Colonic mucosa (tissue), 4 donors: ENCODE measurements at regions not wholly inside any gene's neighbourhood (a gene's known extent, or its start where the extent isn't known, plus 50 kb on each side); places are given as distances from the start of the nearest gene placed in this dataset.

Experiments used
- DNase-seq: peaks from one replicate; pipeline ENCODE4 v3.0.0-alpha.2; 2020
- H3K27ac ChIP-seq: fragments of 200-600 bp; one replicate; pipeline ENCODE4 v1.8.0; 2021
- H3K27me3 ChIP-seq: fragments of 200-600 bp; one replicate; pipeline ENCODE4 v1.8.0; 2021
- H3K36me3 ChIP-seq: fragments of 200-600 bp; one replicate; pipeline ENCODE4 v1.8.0; 2021
- H3K4me1 ChIP-seq: fragments of 200-600 bp; one replicate; pipeline ENCODE4 v1.8.0; 2021; ENCODE audit warnings: mild to moderate bottlenecking
- H3K4me3 ChIP-seq: fragments of 200-600 bp; one replicate; pipeline ENCODE4 v1.8.0; 2021
- H3K9ac ChIP-seq, 2 donors: one replicate each; pipeline ENCODE4 v1.7.0; 2013; ENCODE audit warnings: control low read depth in 2 of 2, low read depth in 2 of 2, low read length in 2 of 2
- H3K9me3 ChIP-seq: fragments of 200-600 bp; one replicate; pipeline ENCODE4 v1.8.0; 2021
- intact Hi-C: fragments of 100-400 bp; cut with DNase I; formaldehyde crosslinking; loops from one replicate; pipeline ENCODE4 v1.14.1; 2022
- TF ChIP-seq, protein P1 (sequence below): fragments of 200-600 bp; IDR thresholded peaks from one replicate; pipeline ENCODE4 v1.8.0; 2022; ENCODE audit warnings: antibody characterized with exemption, mild to moderate bottlenecking
- donor health status: healthy.
- donor health status: DM: no; HTN: no; CAD: no.
- donor health status: DM: no; HTN: no; CAD: no.

DNA sequence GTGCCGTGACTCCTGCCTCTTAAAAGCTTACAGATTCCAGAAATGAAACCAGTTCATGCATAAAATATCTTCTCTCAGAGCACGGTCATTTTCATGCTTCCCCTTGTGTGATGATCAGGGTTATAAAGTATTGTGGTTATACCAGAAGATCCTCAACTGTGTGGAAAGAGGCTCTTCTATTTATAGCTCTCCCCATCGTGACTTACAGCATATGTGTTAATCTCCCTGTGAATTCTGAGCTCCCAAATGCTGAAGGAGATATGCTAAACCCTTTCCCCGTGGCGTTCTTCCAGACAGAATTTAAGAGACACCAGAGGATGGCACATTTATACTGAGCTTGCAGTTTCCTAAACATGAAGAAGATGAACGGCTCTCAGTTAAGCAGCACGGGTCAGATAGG, 158.8 kb downstream of the CDH26 start:
- DNase-seq: no peak
- intact Hi-C loops: no loop called here
- Histone ChIP-seq H3K36me3 (no peaks in the 10 kb centered on the region), H3K27ac (no peak overlapping the region), H3K27me3 (no peaks in the 10 kb centered on the region), H3K4me3 (no peak overlapping the region), H3K9me3 (no peaks in the 10 kb centered on the region), H3K9ac (no peak overlapping the region), H3K4me1 (no peaks in the 10 kb centered on the region)
- TF ChIP-seq, protein P1, sequence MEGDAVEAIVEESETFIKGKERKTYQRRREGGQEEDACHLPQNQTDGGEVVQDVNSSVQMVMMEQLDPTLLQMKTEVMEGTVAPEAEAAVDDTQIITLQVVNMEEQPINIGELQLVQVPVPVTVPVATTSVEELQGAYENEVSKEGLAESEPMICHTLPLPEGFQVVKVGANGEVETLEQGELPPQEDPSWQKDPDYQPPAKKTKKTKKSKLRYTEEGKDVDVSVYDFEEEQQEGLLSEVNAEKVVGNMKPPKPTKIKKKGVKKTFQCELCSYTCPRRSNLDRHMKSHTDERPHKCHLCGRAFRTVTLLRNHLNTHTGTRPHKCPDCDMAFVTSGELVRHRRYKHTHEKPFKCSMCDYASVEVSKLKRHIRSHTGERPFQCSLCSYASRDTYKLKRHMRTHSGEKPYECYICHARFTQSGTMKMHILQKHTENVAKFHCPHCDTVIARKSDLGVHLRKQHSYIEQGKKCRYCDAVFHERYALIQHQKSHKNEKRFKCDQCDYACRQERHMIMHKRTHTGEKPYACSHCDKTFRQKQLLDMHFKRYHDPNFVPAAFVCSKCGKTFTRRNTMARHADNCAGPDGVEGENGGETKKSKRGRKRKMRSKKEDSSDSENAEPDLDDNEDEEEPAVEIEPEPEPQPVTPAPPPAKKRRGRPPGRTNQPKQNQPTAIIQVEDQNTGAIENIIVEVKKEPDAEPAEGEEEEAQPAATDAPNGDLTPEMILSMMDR: no peak

DNA sequence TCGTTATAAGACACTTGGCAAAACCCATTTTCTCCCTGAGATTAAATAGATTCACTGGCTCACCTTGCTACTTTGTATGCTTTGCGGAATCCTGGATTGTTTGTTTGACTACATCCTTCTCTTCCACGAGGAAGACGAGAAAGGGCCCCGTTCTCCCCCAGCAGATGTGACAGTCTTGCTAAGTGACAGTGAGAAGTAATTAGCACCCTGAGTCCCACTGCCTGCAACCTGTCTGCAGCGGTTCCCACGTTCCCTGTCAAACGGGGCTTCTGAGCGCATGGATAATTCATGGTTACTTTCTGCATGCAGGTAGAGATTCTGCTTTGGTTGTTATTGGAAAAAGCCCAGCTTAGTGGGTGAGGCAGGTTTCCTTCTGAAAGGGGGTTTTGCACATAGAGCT, 163.7 kb downstream of the CDH26 start:
- intact Hi-C loops: no loop called here

DNA sequence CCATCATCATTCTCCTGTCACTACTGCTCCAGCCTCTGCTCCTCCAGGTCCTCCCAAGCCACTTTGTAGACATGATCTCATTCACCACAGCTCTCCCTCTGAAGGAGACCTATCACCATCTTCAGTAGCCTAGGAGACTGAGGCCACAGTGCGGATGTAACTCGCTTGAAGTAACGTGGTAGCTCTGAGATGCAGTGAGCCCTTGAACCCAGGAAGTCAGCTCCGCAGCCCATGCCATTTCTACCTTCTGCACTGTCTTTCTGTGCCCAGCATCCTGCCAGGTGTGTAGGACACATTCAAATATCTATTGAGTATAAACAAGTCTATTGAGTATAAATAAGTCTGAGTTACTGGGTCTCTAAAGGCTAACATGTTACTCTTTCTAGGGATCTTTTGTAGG, 164.4 kb downstream of the CDH26 start:
- intact Hi-C loops: no loop called here
- Histone ChIP-seq H3K9ac (no peak overlapping the region), H3K36me3 (no peaks in the 10 kb centered on the region), H3K4me1 (no peaks in the 10 kb centered on the region), H3K27me3 (no peaks in the 10 kb centered on the region), H3K9me3 (no peaks in the 10 kb centered on the region), H3K4me3 (no peak overlapping the region), H3K27ac (no peak overlapping the region)
- TF ChIP-seq, protein P1: no peak
- no peak for DNase-seq

More for the DNA sequence above, 163.7 kb downstream of the CDH26 start:
- H3K27ac ChIP-seq: no peak overlapping the region
- TF ChIP-seq, protein P1: no peak
- no peaks in the 10 kb centered on the region for H3K4me1 ChIP-seq
- H3K36me3 ChIP-seq: no peaks in the 10 kb centered on the region
- H3K9ac ChIP-seq: no peak overlapping the region
- DNase-seq: no peak
- no peaks in the 10 kb centered on the region for H3K27me3 ChIP-seq
- no peaks in the 10 kb centered on the region for H3K9me3 ChIP-seq
- H3K4me3 ChIP-seq: no peak overlapping the region

DNA sequence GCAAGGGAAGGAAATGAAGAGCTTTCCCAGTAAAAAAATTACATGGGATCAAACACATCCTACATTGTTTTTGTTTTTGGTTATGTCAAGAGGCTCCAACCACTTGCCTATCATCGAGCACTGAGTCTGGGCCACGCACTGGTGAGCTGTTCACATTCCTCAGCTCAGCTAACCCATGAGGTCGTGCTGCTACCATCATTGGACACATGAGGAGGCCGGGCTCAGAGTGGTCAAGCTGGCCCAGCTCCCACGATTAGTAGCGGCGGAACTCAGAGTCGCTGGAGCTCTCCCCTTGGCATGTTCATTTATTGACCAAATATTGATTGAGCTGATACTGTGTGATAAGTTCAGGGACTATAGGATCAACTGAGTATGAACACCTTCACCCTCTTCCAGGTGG, 164.9 kb downstream of the CDH26 start:
- intact Hi-C loops: no loop called here
- H3K9ac ChIP-seq: no peak overlapping the region
- H3K4me1 ChIP-seq: no peaks in the 10 kb centered on the region
- H3K9me3 ChIP-seq: no peaks in the 10 kb centered on the region
- no peak overlapping the region for H3K4me3 ChIP-seq
- TF ChIP-seq, protein P1: no peak
- no peak overlapping the region for H3K27ac ChIP-seq
- H3K27me3 ChIP-seq: no peaks in the 10 kb centered on the region
- DNase-seq: no peak
- no peaks in the 10 kb centered on the region for H3K36me3 ChIP-seq

DNA sequence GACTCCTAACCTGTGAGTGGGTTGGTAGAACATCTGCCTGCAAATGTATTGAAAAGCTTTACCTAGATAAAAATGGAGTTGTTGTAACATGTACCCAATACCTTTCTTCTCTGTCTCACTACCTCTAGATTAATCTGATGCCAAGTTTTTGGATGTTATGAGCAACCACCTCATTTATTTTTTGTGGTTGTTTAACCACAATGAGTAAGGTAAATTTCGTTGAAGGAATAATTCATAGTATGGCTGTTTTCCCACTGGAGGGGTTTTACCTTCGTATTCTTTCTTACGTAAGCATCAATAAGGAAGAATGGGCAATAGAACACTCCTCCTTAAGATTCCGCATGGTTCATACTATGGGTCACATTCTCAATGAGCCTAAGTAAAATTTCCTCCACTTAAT, 165.4 kb downstream of the CDH26 start:
- no peaks in the 10 kb centered on the region for H3K9me3 ChIP-seq
- H3K4me3 ChIP-seq: no peak overlapping the region
- H3K9ac ChIP-seq: no peak overlapping the region
- DNase-seq: no peak
- no peaks in the 10 kb centered on the region for H3K36me3 ChIP-seq
- no peaks in the 10 kb centered on the region for H3K4me1 ChIP-seq
- intact Hi-C loops: no loop called here
- no peaks in the 10 kb centered on the region for H3K27me3 ChIP-seq
- TF ChIP-seq, protein P1: no peak
- H3K27ac ChIP-seq: no peak overlapping the region
